GM12878 (cell line): ENCODE measurements at regions not wholly inside any gene's neighbourhood (a gene's known extent, or its start where the extent isn't known, plus 50 kb on each side); places are given as distances from the start of the nearest gene placed in this dataset.
A peak's percentile ranks its signal among the peaks of the same experiment; 100 is the strongest.

ENCODE experiments used
- ATAC-seq: fragments of 200-7000 bp; cut with Tn5 transposase; 3 replicates; pipeline ENCODE4 v1.9.1; 2020; ENCODE audit warnings: mild to moderate bottlenecking, moderate library complexity
- BruUV-seq: library from RNA; stranded (reverse); fragments of 400-500 nt; replicated peaks from 2 replicates; lab custom pipeline; 2021; lab: Mats Ljungman, UMichigan
- CTCF ChIA-PET: fragments of 300-600 bp; sonication (Branson Sonifier 250); formaldehyde crosslinking; extraction: SDS; loops from one replicate; lab custom pipeline; 2021; ENCODE audit warnings: inconsistent platforms; lab: Yijun Ruan, JAX
- POLR2A ChIA-PET: fragments of 350-600 bp; formaldehyde crosslinking; extraction: SDS; loops from one replicate; lab custom pipeline; 2021; ENCODE audit warnings: inconsistent platforms; lab: Charles Lee
- RAD21 ChIA-PET: fragments of 300-600 bp; sonication (Branson Sonifier 250); formaldehyde crosslinking; loops from one replicate; lab custom pipeline; 2023; ENCODE audit warnings: antibody characterized with exemption; ENCODE audit not compliant: unreplicated experiment; lab: Charles Lee
- SMC1A ChIA-PET: fragments of 300-600 bp; sonication (Branson Sonifier 250); formaldehyde crosslinking; loops from one replicate; lab custom pipeline; 2023; ENCODE audit not compliant: unreplicated experiment, uncharacterized antibody; lab: Charles Lee
- DNase-seq: peaks from one replicate; pipeline ENCODE4 v3.0.0-alpha.2; 2011; ENCODE audit warnings: low read depth, low spot score
- FAIRE-seq: peaks from 3 replicates; lab custom pipeline; 2011; peaks lifted over from hg19 to GRCh38; lab: Jason Lieb, UNC
- H2AFZ ChIP-seq: 2 replicates; pipeline ENCODE4 v1.6.0; 2011; ENCODE audit warnings: low read depth, low read length, control low read depth; ENCODE audit not compliant: control insufficient read depth
- H3K27ac ChIP-seq: 2 replicates; pipeline ENCODE4 v1.5.1; 2011; ENCODE audit warnings: control low read depth; ENCODE audit not compliant: control insufficient read depth, insufficient read depth
- H3K27me3 ChIP-seq, 2 experiments: replicated peaks in 1 of 2; 2 replicates each; pipeline versions ENCODE4 v1.6.0 to v1.6.1; 2011; ENCODE audit warnings: low read length in 1 of 2; ENCODE audit not compliant: control insufficient read depth in 2 of 2, insufficient read depth in 2 of 2
- H3K36me3 ChIP-seq, 2 experiments: 2 replicates each; pipeline ENCODE4 v1.5.1; 2011; ENCODE audit warnings: low read length in 1 of 2; ENCODE audit not compliant: control insufficient read depth in 2 of 2, insufficient read depth in 2 of 2
- H3K4me1 ChIP-seq: 2 replicates; pipeline ENCODE4 v1.6.1; 2011; ENCODE audit warnings: mild to moderate bottlenecking, low read length, moderate library complexity, mixed read lengths; ENCODE audit not compliant: control insufficient read depth, insufficient read depth
- H3K4me2 ChIP-seq: 2 replicates; pipeline ENCODE4 v1.6.0; 2011; ENCODE audit warnings: control low read depth; ENCODE audit not compliant: control insufficient read depth, insufficient read depth
- H3K4me3 ChIP-seq: fragments of 200-600 bp; sonication (generic); 2 replicates; pipeline ENCODE4 v1.5.1; 2016
- H3K79me2 ChIP-seq: 2 replicates; pipeline ENCODE4 v1.6.0; 2011; ENCODE audit warnings: low read length; ENCODE audit not compliant: control insufficient read depth, insufficient read depth
- H3K9ac ChIP-seq: 2 replicates; pipeline ENCODE4 v1.8.0; 2011; ENCODE audit warnings: low read length, control low read depth, mixed read lengths; ENCODE audit not compliant: control insufficient read depth, insufficient read depth
- H3K9me3 ChIP-seq: replicated peaks from 3 replicates; pipeline ENCODE4 v1.5.1; 2011; ENCODE audit warnings: mild to moderate bottlenecking, low read length; ENCODE audit not compliant: control insufficient read depth, insufficient read depth
- H4K20me1 ChIP-seq: 2 replicates; pipeline ENCODE4 v1.6.0; 2011; ENCODE audit not compliant: control insufficient read depth, insufficient read depth
- ASH2L ChIP-seq: fragments of 300-600, 200-600 bp; sonication (generic); IDR thresholded peaks from 2 replicates; pipeline ENCODE4 v1.6.1; 2017; ENCODE audit warnings: low read depth, mild to moderate bottlenecking, borderline replicate concordance
- BCL11A ChIP-seq: IDR thresholded peaks from 2 replicates; pipeline ENCODE4 v1.6.1; 2011; ENCODE audit warnings: low read depth, low read length
- EGR1 ChIP-seq, 2 experiments: IDR thresholded peaks; 1 replicate in 1 of 2; 2 replicates in 1 of 2; pipeline ENCODE4 v1.6.1; 2011 to 2012; ENCODE audit warnings: low read depth in 2 of 2, low read length in 2 of 2, borderline replicate concordance in 1 of 2, mild to moderate bottlenecking in 1 of 2, moderate library complexity in 1 of 2
- ESRRA ChIP-seq: IDR thresholded peaks from 2 replicates; pipeline ENCODE4 v1.6.1; 2012; ENCODE audit warnings: mild to moderate bottlenecking, low read length, improper control_type of control experiment
- ETV6 ChIP-seq, 2 experiments: fragments of 450-650 bp in 1 of 2; IDR thresholded peaks in 1 of 2; conservative IDR thresholded peaks in 1 of 2; 2 replicates each; pipeline ENCODE4 v1.6.1; 2014; ENCODE audit warnings: antibody characterized with exemption in 1 of 2, borderline replicate concordance in 1 of 2, low read depth in 1 of 2, mild to moderate bottlenecking in 1 of 2, moderate library complexity in 1 of 2
- JUNB ChIP-seq: IDR thresholded peaks from 2 replicates; pipeline ENCODE4 v1.6.1; 2016; ENCODE audit warnings: antibody characterized with exemption, mild to moderate bottlenecking
- MYC ChIP-seq: IDR thresholded peaks from 2 replicates; pipeline ENCODE4 v1.6.1; 2011; ENCODE audit warnings: mild to moderate bottlenecking, low read length, moderate library complexity, inconsistent platforms; ENCODE audit not compliant: insufficient read depth, insufficient replicate concordance, insufficient read length, severe bottlenecking
- NR2C1 ChIP-seq: fragments of 450-650 bp; IDR thresholded peaks from 2 replicates; pipeline ENCODE4 v1.6.1; 2017; ENCODE audit warnings: antibody characterized with exemption, mild to moderate bottlenecking, moderate library complexity
- SIX5 ChIP-seq: IDR thresholded peaks from 2 replicates; pipeline ENCODE4 v1.6.1; 2011; ENCODE audit warnings: mild to moderate bottlenecking, low read depth, low read length, moderate library complexity; ENCODE audit not compliant: severe bottlenecking
- SRF ChIP-seq, 2 experiments: IDR thresholded peaks; 2 replicates each; pipeline ENCODE4 v1.6.1; 2011; ENCODE audit warnings: low read depth in 2 of 2, low read length in 2 of 2, mild to moderate bottlenecking in 1 of 2, moderate library complexity in 1 of 2
- STAT1 ChIP-seq: fragments of 450-650 bp; conservative IDR thresholded peaks from 2 replicates; pipeline ENCODE4 v1.6.1; 2014; ENCODE audit warnings: antibody characterized with exemption, mild to moderate bottlenecking
- TCF12 ChIP-seq: IDR thresholded peaks from 2 replicates; pipeline ENCODE4 v1.6.1; 2011; ENCODE audit warnings: low read depth, mild to moderate bottlenecking, low read length
- ZBED1 ChIP-seq: IDR thresholded peaks from 2 replicates; pipeline ENCODE4 v1.6.1; 2016; ENCODE audit warnings: borderline replicate concordance
- ZNF207 ChIP-seq: fragments of 450-650 bp; IDR thresholded peaks from 2 replicates; pipeline ENCODE4 v1.6.1; 2014; ENCODE audit warnings: antibody characterized with exemption, mild to moderate bottlenecking, borderline replicate concordance
- WGBS: methylation state at CpG from one replicate; pipeline ENCODE4 v1.1.6; 2016; ENCODE audit warnings: low lambda C conversion rate; ENCODE audit not compliant: insufficient replicate concordance, insufficient coverage; ENCODE audit errors: missing lambda C conversion rate; 5-methylcytosine and 5-hydroxymethylcytosine counted together
- in situ Hi-C: fragments of 300-500 bp; cut with MboI; formaldehyde crosslinking; loops from 9 replicates; pipeline ENCODE4 v1.14.3; 2018; ENCODE audit warnings: mixed read lengths
- intact Hi-C: fragments of 100-400 bp; cut with micrococcal nuclease; formaldehyde crosslinking; loops from one replicate; pipeline ENCODE4 v1.14.2; 2022; ENCODE audit not compliant: unreplicated experiment

DNA sequence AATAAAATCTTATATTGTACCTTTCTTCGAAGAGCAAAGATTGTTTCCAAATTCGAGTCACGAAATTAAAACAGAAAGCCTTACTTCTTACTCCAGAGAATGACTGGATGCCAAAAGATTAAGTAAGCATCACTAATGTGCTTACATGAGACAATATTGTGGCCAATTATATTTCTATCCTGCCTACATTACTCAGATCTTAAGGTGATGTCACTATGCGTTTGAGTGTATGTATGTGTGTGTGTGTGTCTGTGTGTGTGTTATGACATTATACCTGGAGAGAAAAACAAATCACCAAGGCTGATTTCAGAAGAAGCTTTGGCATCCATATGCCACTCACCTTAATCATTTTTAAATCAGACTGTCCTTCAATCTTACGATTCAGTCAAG, 556.3 kb downstream of the PPARGC1A start:
- DNase-seq (no peak), ATAC-seq (peak; percentile 75), FAIRE-seq (no peak)
- TF ChIP-seq BCL11A, result peak; percentile 68
- no peak for TF ChIP-seq ASH2L
- peak; percentile 77 for TF ChIP-seq JUNB
- no peak for TF ChIP-seq NR2C1
- Histone ChIP-seq H3K4me1 (no peaks in the 10 kb centered on the region), H3K27ac (no peak overlapping the region), H4K20me1 (no peaks in the 10 kb centered on the region), H3K36me3 (no peaks in the 10 kb centered on the region), H3K27me3 (no peaks in the 10 kb centered on the region), H3K4me3 (no peak overlapping the region), H3K79me2 (no peaks in the 10 kb centered on the region), H3K4me2 (no peak overlapping the region), H3K9me3 (no peaks in the 10 kb centered on the region), H3K9ac (no peak overlapping the region), H2AFZ (peak overlapping the region; percentile 21; the same call in 1 of the 2 replicates)
- RAD21 ChIA-PET, result interaction anchor here (0.6 to 1.1 kb wide), 5 partner anchors 16 to 435 kb away, joined by 3 to 4 read pairs (median 4); no protein-coding TSS in a partner anchor
- no TSS peak for BruUV-seq
- POLR2A ChIA-PET, result interaction anchor here (1.0 to 1.1 kb wide), 2 partner anchors 16 to 417 kb away, joined by 3 read pairs; no protein-coding TSS in a partner anchor
- SMC1A ChIA-PET, result interaction anchor here (0.6 to 1.9 kb wide), 12 partner anchors 14 to 811 kb away, joined by 3 to 6 read pairs (median 3); no protein-coding TSS in a partner anchor
- in situ Hi-C loops, result loop anchor here (25.0 kb wide), 1 partner anchor 1254 kb away; the partner anchor contains the start of gene DHX15
- intact Hi-C loops, result loop anchor here (5.0 kb wide), 1 partner anchor 196 kb away; no protein-coding TSS in a partner anchor
- 76% methylated on average over 5 of the region's 5 CpGs for WGBS
- CTCF ChIA-PET, result interaction anchor here (0.9 to 2.3 kb wide), 4 partner anchors 12 to 198 kb away, joined by 3 to 6 read pairs (median 6); no protein-coding TSS in a partner anchor

GRCh38 chr4:23332313-23332712, 557.5 kb downstream of the PPARGC1A start:
- CTCF ChIA-PET, result interaction anchor here (1.2 kb wide), 3 partner anchors 11 to 17 kb away, joined by 3 to 6 read pairs (median 4); no protein-coding TSS in a partner anchor
- POLR2A ChIA-PET, result interaction anchor here (1.2 kb wide), 1 partner anchor 8 kb away, joined by 3 read pairs; no protein-coding TSS in a partner anchor
- no peak for TF ChIP-seq TCF12
- no peak for TF ChIP-seq SIX5
- no peak for TF ChIP-seq MYC
- TF ChIP-seq SRF (IDR thresholded peaks at IDR 0.05; ENCODE audit: low read depth in 2 of 2, low read length in 2 of 2), result no peak
- no peak for TF ChIP-seq ETV6 (conservative IDR thresholded peaks at IDR 0.05 in 1 of 2, IDR thresholded peaks at IDR 0.05 in 1 of 2; ENCODE audit: borderline replicate concordance in 1 of 2, low read depth in 1 of 2)
- no peak for TF ChIP-seq STAT1
- TF ChIP-seq ESRRA, result no peak
- no peak for TF ChIP-seq ZNF207
- TF ChIP-seq ZBED1, result no peak
- no peak for TF ChIP-seq EGR1 (IDR thresholded peaks at IDR 0.05; ENCODE audit: borderline replicate concordance in 1 of 2, low read depth in 2 of 2, low read length in 2 of 2)

More at GRCh38 chr4:23332313-23332712, 557.5 kb downstream of the PPARGC1A start:
- intact Hi-C loops (loop anchor here (5.0 kb wide), 1 partner anchor 195 kb away; no protein-coding TSS in a partner anchor), in situ Hi-C loops (loop anchor here (25.0 kb wide), 1 partner anchor 1255 kb away; the partner anchor contains the start of gene DHX15)
- 53% methylated on average over 2 of the region's 2 CpGs for WGBS
- no peak overlapping the region for H2AFZ ChIP-seq
- H3K9me3 ChIP-seq, result no peaks in the 10 kb centered on the region
- no peak overlapping the region for H3K4me2 ChIP-seq
- no peaks in the 10 kb centered on the region for H3K36me3 ChIP-seq
- no TSS peak for BruUV-seq
- DNase-seq (no peak), ATAC-seq (no peak), FAIRE-seq (no peak)
- no peaks in the 10 kb centered on the region for H3K27me3 ChIP-seq
- H3K9ac ChIP-seq, result no peak overlapping the region
- no peak overlapping the region for H3K27ac ChIP-seq
- H3K4me3 ChIP-seq, result no peak overlapping the region
- ChIA-PET SMC1A (interaction anchor here (0.8 to 2.5 kb wide), 7 partner anchors 9 to 366 kb away, joined by 3 to 15 read pairs (median 4); no protein-coding TSS in a partner anchor), RAD21 (interaction anchor here (1.0 to 1.6 kb wide), 3 partner anchors 14 to 195 kb away, joined by 3 to 5 read pairs (median 5); no protein-coding TSS in a partner anchor)
- no peaks in the 10 kb centered on the region for H3K79me2 ChIP-seq
- no peaks in the 10 kb centered on the region for H4K20me1 ChIP-seq
- H3K4me1 ChIP-seq, result no peaks in the 10 kb centered on the region
